ENCODE measurements at regions not wholly inside any gene's neighbourhood (a gene's known extent, or its start where the extent isn't known, plus 50 kb on each side); places are given as distances from the start of the nearest gene placed in this dataset.

DNA sequence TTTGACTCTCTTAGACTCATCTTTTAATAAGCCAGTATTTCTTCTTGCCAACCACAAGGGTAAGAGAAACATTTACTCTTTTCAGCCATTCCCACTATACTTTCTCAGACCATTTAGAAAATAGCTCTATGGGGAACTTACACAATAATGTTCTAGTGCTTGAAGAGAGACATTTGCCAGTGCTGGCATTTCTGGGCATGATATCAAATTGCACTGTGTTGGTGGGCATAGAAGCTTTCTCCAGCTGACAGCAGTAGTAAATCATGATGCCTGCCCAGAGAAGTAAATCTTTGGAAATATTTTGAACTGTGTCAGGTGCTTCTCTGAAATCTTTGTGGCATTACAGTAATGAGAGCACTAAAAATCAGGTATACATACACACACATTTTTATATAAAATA lies 346.6 kb downstream of the CBLN2 start:
- no peaks in the 10 kb centered on the region for H3K27me3 Mint-ChIP-seq
- intact Hi-C loops (cut with micrococcal nuclease): no loop called here
- CTCF ChIA-PET (ENCODE audit: partially characterized antibody): no interaction called here

DNA sequence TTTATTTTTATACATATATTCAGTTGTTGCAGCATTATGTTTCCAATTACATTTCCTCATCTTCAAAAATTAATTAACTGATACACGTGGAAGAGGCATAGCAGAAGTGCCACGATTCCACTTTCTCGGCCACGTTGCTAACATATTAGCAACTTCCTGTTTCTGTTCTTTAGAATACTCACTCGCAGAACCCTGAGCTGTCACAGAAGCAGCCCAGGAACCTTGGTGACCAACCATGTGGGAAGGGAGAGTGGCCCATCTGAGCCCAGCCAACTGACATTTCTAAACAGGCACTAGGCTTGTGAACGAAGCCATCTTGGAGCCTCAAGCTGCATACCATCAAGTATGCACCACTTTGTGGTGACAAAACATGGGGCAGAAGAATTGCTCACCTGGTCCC lies 350.1 kb downstream of the CBLN2 start:
- intact Hi-C loops (cut with micrococcal nuclease): no loop called here
- Histone ChIP-seq H3K27ac (ENCODE audit: low read depth, low read length) (no peak overlapping the region), H3K27me3 (ENCODE audit: insufficient read depth, low read length) (no peaks in the 10 kb centered on the region), H3K4me3 (ENCODE audit: low read length in 2 of 2) (no peak overlapping the region), H3K4me1 (ENCODE audit: insufficient read depth, low read length) (no peaks in the 10 kb centered on the region), H3K9me3 (ENCODE audit: control insufficient read depth in 1 of 2, low read length in 2 of 2) (peaks cover 0 to 8% of the 10 kb centered on the region in 2 donors), H3K36me3 (ENCODE audit: insufficient read depth, low read length) (no peaks in the 10 kb centered on the region)
- no peaks in the 10 kb centered on the region for H3K36me3 Mint-ChIP-seq
- no peak for DNase-seq
- POLR2A ChIA-PET (ENCODE audit: partially characterized antibody): no interaction called here
- H3K27ac Mint-ChIP-seq: no peak overlapping the region
- H3K4me3 Mint-ChIP-seq: no peak overlapping the region
- no peaks in the 10 kb centered on the region for H3K27me3 Mint-ChIP-seq
- no peaks in the 10 kb centered on the region for H3K4me1 Mint-ChIP-seq
- peaks cover 0 to 5% (median 3%) of the 10 kb centered on the region in 8 donors for H3K9me3 Mint-ChIP-seq
- CTCF ChIA-PET (ENCODE audit: partially characterized antibody): no interaction called here

More for the DNA sequence above, 346.6 kb downstream of the CBLN2 start:
- no peak for DNase-seq
- Mint-ChIP-seq H3K36me3 (no peaks in the 10 kb centered on the region), H3K27ac (no peak overlapping the region), H3K4me1 (no peaks in the 10 kb centered on the region), H3K4me3 (no peak overlapping the region), H3K9me3 (peaks cover 0 to 13% (median 7%) of the 10 kb centered on the region in 8 donors)
- POLR2A ChIA-PET (ENCODE audit: partially characterized antibody): no interaction called here
- Histone ChIP-seq H3K27ac (ENCODE audit: low read depth, low read length) (no peak overlapping the region), H3K36me3 (ENCODE audit: insufficient read depth, low read length) (no peaks in the 10 kb centered on the region), H3K4me1 (ENCODE audit: insufficient read depth, low read length) (no peaks in the 10 kb centered on the region), H3K9me3 (ENCODE audit: control insufficient read depth in 1 of 2, low read length in 2 of 2) (peaks cover 0 to 8% of the 10 kb centered on the region in 2 donors), H3K4me3 (ENCODE audit: low read length in 2 of 2) (no peak overlapping the region), H3K27me3 (ENCODE audit: insufficient read depth, low read length) (no peaks in the 10 kb centered on the region)

DNA sequence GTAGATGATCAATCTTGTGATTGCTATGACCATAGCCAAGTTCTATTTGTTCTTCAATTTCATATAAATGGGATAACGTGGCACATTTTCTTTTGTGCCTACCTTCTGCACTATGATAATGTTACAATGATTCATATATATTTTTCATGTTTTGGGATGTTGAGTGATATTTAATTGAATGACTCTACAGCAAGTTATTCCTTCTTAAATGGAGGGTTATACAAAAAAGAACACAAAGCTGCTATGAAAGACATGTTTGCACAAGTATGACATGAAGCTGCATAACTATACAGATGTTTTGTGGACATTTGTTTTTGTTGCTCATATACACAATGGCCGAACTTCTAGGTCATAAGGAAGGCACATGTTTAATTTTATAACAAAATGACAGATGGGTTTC lies 356.2 kb downstream of the CBLN2 start:
- DNase-seq: no peak
- Histone ChIP-seq H3K27me3 (ENCODE audit: insufficient read depth, low read length) (no peaks in the 10 kb centered on the region), H3K9me3 (ENCODE audit: control insufficient read depth in 1 of 2, low read length in 2 of 2) (no peaks in the 10 kb centered on the region), H3K4me3 (ENCODE audit: low read length in 2 of 2) (no peak overlapping the region), H3K36me3 (ENCODE audit: insufficient read depth, low read length) (no peaks in the 10 kb centered on the region), H3K4me1 (ENCODE audit: insufficient read depth, low read length) (no peaks in the 10 kb centered on the region), H3K27ac (ENCODE audit: low read depth, low read length) (no peak overlapping the region)
- no peaks in the 10 kb centered on the region for H3K4me1 Mint-ChIP-seq
- no peak overlapping the region for H3K4me3 Mint-ChIP-seq
- H3K27ac Mint-ChIP-seq: no peak overlapping the region
- intact Hi-C loops (cut with micrococcal nuclease): no loop called here
- peaks cover 0 to 9% (median 4%) of the 10 kb centered on the region in 8 donors for H3K9me3 Mint-ChIP-seq
- POLR2A ChIA-PET (ENCODE audit: partially characterized antibody): no interaction called here
- CTCF ChIA-PET (ENCODE audit: partially characterized antibody): no interaction called here
- H3K27me3 Mint-ChIP-seq: no peaks in the 10 kb centered on the region
- no peaks in the 10 kb centered on the region for H3K36me3 Mint-ChIP-seq

DNA sequence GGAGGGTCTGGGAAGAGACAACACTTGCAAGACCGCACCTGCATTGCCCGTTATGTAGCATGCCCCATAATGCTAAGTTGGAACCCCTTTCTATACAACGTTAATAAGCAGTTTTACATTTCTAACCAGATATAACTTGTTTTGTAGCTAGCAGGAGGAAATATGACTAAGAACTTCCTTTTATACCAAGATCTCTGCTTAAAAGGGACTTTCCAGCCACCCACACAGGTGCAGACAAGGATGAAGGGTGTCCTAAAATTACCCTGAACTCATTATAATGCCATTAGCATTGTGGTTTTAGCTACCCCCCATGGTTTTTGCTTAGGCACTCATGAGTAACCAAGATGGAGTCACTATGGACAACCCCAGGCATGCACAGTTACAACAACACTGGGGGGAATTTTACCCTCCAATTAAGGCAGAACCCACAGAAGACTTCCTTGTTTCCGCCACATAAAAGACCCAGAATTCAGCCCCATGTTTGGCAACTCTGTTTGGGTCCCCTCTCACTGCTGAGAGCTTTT lies 362.8 kb downstream of the CBLN2 start:
- no peaks in the 10 kb centered on the region for H3K27me3 Mint-ChIP-seq
- H3K4me1 ChIP-seq (ENCODE audit: insufficient read depth, low read length): no peaks in the 10 kb centered on the region
- H3K4me1 Mint-ChIP-seq: no peaks in the 10 kb centered on the region
- ChIA-PET POLR2A (ENCODE audit: partially characterized antibody) (no interaction called here), CTCF (ENCODE audit: partially characterized antibody) (no interaction called here)
- H3K9me3 Mint-ChIP-seq: peaks cover 0 to 11% (median 6%) of the 10 kb centered on the region in 8 donors
- H3K27ac Mint-ChIP-seq: no peak overlapping the region
- no peaks in the 10 kb centered on the region for H3K36me3 Mint-ChIP-seq
- DNase-seq: no peak
- H3K4me3 ChIP-seq (ENCODE audit: low read length in 2 of 2): no peak overlapping the region
- H3K9me3 ChIP-seq (ENCODE audit: control insufficient read depth in 1 of 2, low read length in 2 of 2): peaks cover 0 to 5% of the 10 kb centered on the region in 2 donors
- no peak overlapping the region for H3K27ac ChIP-seq (ENCODE audit: low read depth, low read length)
- no peaks in the 10 kb centered on the region for H3K36me3 ChIP-seq (ENCODE audit: insufficient read depth, low read length)
- H3K4me3 Mint-ChIP-seq: no peak overlapping the region
- H3K27me3 ChIP-seq (ENCODE audit: insufficient read depth, low read length): no peaks in the 10 kb centered on the region
- intact Hi-C loops (cut with micrococcal nuclease): no loop called here

DNA sequence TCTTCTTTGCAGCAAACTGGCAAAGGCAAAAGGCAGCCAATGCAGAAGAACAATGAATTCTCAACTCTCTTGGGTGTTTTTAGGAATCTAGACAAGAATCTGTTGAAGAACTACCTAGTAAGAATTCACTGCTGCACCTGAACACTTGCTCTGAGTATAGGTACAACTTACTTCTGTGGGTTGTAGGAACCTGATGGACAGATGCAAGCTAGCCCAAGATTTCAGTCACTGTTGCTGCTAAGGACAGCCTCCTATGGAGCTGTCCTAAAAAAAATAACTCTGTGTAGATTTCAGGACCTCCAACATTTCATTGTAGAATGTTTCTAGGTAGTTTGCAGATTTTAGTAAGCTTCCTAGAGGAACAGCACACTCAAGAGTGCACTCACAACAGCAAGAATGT lies 363.5 kb downstream of the CBLN2 start:
- no peaks in the 10 kb centered on the region for H3K27me3 ChIP-seq (ENCODE audit: insufficient read depth, low read length)
- H3K27ac ChIP-seq (ENCODE audit: low read depth, low read length): no peak overlapping the region
- no peak overlapping the region for H3K4me3 ChIP-seq (ENCODE audit: low read length in 2 of 2)
- H3K9me3 ChIP-seq (ENCODE audit: control insufficient read depth in 1 of 2, low read length in 2 of 2): peaks cover 0 to 5% of the 10 kb centered on the region in 2 donors
- H3K36me3 ChIP-seq (ENCODE audit: insufficient read depth, low read length): no peaks in the 10 kb centered on the region
- no peaks in the 10 kb centered on the region for H3K4me1 ChIP-seq (ENCODE audit: insufficient read depth, low read length)
- H3K27me3 Mint-ChIP-seq: no peaks in the 10 kb centered on the region
- H3K4me1 Mint-ChIP-seq: no peaks in the 10 kb centered on the region
- CTCF ChIA-PET (ENCODE audit: partially characterized antibody): no interaction called here
- no peaks in the 10 kb centered on the region for H3K36me3 Mint-ChIP-seq
- no peak for DNase-seq
- no peak overlapping the region for H3K4me3 Mint-ChIP-seq
- H3K27ac Mint-ChIP-seq: no peak overlapping the region
- intact Hi-C loops (cut with micrococcal nuclease): no loop called here
- POLR2A ChIA-PET (ENCODE audit: partially characterized antibody): no interaction called here
- H3K9me3 Mint-ChIP-seq: peaks cover 0 to 16% (median 8%) of the 10 kb centered on the region in 8 donors

DNA sequence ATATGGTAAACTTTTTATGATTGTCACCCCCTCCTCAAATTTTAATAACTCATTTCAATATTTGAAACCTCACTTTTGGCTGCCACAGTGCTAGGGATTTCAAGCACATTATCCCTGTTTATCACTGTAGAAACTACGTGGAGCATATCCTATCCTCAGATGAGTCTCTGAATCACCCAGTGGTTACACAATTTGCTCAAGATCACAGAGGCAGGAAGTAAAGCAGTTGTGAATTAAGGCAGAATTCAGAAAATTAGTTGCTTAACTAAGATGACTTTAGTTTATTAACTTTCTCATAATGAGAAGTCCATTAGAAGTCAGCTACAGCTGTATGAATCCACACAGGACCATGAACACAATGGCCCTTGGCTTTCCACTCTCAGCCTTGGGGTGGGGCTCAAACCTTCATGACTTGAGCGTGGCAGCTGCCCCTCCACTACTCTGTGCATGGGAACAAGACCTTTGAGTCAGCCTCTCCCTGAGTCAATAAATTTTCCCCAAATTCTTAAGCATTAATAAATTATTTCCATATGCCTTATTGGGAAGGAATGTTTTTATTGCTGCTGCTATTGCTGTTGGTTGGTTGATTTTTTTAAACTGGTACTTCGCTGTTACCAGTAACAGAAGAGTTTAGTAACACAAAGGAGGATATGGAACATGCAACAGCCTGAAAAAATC lies 369.0 kb downstream of the CBLN2 start:
- intact Hi-C loops (cut with micrococcal nuclease): no loop called here
- no peak overlapping the region for H3K4me3 Mint-ChIP-seq
- H3K4me1 Mint-ChIP-seq: no peaks in the 10 kb centered on the region
- Histone ChIP-seq H3K36me3 (ENCODE audit: insufficient read depth, low read length) (no peaks in the 10 kb centered on the region), H3K4me1 (ENCODE audit: insufficient read depth, low read length) (no peaks in the 10 kb centered on the region), H3K4me3 (ENCODE audit: low read length in 2 of 2) (no peak overlapping the region), H3K9me3 (ENCODE audit: control insufficient read depth in 1 of 2, low read length in 2 of 2) (no peaks in the 10 kb centered on the region), H3K27ac (ENCODE audit: low read depth, low read length) (no peak overlapping the region), H3K27me3 (ENCODE audit: insufficient read depth, low read length) (no peaks in the 10 kb centered on the region)
- no peak for DNase-seq
- CTCF ChIA-PET (ENCODE audit: partially characterized antibody): no interaction called here
- POLR2A ChIA-PET (ENCODE audit: partially characterized antibody): no interaction called here
- H3K9me3 Mint-ChIP-seq: peaks cover 3 to 25% (median 8%) of the 10 kb centered on the region in 8 donors
- no peaks in the 10 kb centered on the region for H3K27me3 Mint-ChIP-seq
- no peak overlapping the region for H3K27ac Mint-ChIP-seq
- H3K36me3 Mint-ChIP-seq: no peaks in the 10 kb centered on the region

DNA sequence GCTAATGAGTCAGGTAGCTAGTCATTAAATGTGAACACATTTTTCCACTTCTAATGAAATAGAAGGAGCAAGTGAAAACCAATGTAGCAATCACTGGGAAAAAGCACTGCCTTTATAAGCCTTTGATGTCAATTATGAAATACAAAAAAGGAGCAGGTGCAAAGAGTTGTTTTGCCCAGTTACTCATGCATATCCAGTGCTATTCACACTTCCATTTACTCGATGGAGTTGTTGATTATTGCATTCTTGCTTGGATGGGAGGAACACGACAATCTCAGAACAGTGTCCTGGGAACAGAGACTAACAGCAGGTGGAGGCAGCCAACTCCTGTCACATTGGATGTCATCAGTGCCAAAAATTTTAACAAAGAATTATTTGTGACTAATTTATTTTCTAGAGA lies 372.5 kb downstream of the CBLN2 start:
- no peak for DNase-seq
- peaks cover 4 to 22% (median 10%) of the 10 kb centered on the region in 8 donors for H3K9me3 Mint-ChIP-seq
- no peak overlapping the region for H3K4me3 Mint-ChIP-seq
- H3K27ac ChIP-seq (ENCODE audit: low read depth, low read length): no peak overlapping the region
- POLR2A ChIA-PET (ENCODE audit: partially characterized antibody): no interaction called here
- no peaks in the 10 kb centered on the region for H3K4me1 ChIP-seq (ENCODE audit: insufficient read depth, low read length)
- H3K27me3 Mint-ChIP-seq: no peaks in the 10 kb centered on the region
- CTCF ChIA-PET (ENCODE audit: partially characterized antibody): no interaction called here
- peaks cover 0 to 3% of the 10 kb centered on the region in 2 donors for H3K9me3 ChIP-seq (ENCODE audit: control insufficient read depth in 1 of 2, low read length in 2 of 2)
- no peak overlapping the region for H3K4me3 ChIP-seq (ENCODE audit: low read length in 2 of 2)
- intact Hi-C loops (cut with micrococcal nuclease): no loop called here
- H3K36me3 Mint-ChIP-seq: no peaks in the 10 kb centered on the region
- H3K4me1 Mint-ChIP-seq: no peaks in the 10 kb centered on the region
- H3K36me3 ChIP-seq (ENCODE audit: insufficient read depth, low read length): no peaks in the 10 kb centered on the region
- H3K27me3 ChIP-seq (ENCODE audit: insufficient read depth, low read length): no peaks in the 10 kb centered on the region
- no peak overlapping the region for H3K27ac Mint-ChIP-seq
